C1 segment of cervical spinal cord (tissue), 14 donors: ENCODE measurements at regions not wholly inside any gene's neighbourhood (a gene's known extent, or its start where the extent isn't known, plus 50 kb on each side); places are given as distances from the start of the nearest gene placed in this dataset.
"Not testable (repeated sequence)": the region's sequence is repeated elsewhere in the genome, so short reads cannot be mapped to it uniquely, and the experiment has no call there.

ENCODE experiments used
- DNase-seq, 14 donors: peaks; one replicate each; lab custom pipeline; 2025; lab: John Stamatoyannopoulos, UW

DNA sequence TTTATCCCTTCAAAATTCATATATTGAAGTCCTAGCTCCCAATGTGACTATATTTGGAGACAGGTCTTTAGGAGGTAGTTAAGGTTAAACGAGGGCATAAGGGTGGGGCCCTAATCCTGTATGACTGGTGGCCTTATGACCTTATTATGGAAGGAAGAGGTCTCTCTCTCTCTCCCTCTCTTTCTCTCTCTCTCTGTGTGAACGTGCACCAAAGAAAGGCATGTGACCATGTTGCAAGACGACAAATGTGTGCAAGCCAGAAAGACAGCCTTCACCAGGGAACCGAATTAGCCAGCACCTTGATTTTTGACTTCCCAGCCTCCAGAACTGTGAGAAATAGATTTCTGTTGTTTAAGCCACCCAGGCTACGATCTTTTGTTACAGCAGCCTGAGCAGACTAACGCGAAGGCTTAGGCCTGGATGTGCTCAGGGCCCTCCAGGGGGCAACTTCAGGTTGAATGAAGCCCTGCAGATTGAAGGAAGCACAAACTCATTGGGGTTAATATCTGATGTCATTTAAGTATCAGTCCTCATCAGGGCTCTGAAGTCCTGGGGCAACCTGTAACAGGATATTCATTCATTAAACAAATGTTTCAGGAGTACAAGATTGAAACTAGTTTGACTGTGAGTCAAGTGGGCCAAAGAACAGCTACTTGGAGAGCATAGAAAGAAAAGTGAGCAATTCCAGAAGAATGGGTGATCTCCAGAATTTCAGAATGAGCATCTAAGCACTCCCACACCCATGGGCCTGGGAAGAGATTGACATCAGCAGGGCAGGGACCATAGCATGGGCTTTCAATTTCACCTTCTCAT lies 157.4 kb upstream of the TNFAIP3 start:
- no peak for DNase-seq

- DNase-seq = no peak
These were observed 155.1 kb upstream of the TNFAIP3 start for GRCh38 chr6:137711972-137712371.

- DNase-seq = no peak
These were observed 154.5 kb upstream of the TNFAIP3 start for GRCh38 chr6:137712587-137712986.

GRCh38 chr6:137715589-137716045 lies 151.4 kb upstream of the TNFAIP3 start:
- DNase-seq = no peak

GRCh38 chr6:137717074-137718073 lies 149.7 kb upstream of the TNFAIP3 start:
- no peak for DNase-seq

- DNase-seq = not testable (repeated sequence)
These were observed 148.2 kb upstream of the TNFAIP3 start for GRCh38 chr6:137718903-137719302.

DNA sequence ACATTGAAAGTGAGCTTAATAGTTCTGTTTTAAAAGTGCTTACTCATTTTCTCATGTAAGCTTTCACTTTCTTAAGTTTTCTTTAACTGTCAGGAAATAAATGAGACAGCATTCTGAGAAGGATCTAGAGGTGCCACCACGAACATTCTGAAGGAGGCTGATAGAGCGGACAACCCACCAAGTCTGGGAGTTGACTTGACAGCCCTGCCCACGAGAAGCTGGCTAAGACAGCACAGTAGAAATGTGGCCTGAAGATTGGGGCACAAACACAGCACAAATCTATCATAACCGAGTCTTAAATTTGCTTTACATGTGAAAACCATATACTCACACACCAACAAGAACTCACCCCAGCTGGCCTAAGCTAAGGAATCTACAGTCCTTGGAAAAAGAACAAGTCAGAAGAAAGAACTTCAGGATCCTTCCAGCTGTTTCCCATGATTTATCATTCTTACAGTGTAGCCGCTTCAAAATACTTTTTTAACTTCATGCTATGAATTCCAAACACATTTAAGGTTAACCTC lies 144.2 kb upstream of the TNFAIP3 start:
- no peak for DNase-seq

- no peak for DNase-seq
These were observed 143.6 kb upstream of the TNFAIP3 start for GRCh38 chr6:137723273-137724017.

- no peak for DNase-seq
These were observed 143.0 kb upstream of the TNFAIP3 start for GRCh38 chr6:137724018-137724403.

DNA sequence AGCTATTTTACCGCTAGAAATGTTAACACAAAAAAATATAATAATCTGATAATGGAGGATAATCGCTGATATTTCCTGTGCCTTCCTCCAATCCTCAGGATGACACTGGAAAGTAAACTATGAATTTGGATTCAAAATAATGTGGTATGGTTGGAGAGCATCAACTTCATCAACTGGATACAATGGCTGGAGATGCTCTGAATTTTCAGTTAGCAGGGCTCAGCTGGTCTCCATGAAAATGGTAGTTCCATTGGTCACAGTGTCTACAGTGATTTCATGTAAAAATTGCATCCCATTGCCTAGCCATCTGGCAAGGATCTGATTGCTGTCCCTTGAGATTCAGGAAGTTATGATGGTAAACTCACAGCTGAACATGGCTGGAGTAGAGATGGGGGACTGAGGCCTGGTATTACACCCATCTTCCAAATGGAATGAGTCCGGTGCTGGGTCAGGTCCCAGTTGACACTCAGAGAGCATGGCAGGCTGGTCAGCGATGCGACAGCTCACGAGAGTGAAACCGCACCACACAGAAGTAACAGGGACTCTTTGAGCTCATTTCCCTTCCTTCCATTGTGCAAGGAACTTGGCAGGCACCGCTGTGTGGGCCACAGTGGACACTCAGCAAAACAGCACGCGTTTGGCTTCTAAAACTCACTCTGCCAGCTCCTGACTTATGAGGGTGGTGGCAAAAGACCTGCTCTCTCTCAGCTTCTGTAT lies 142.4 kb upstream of the TNFAIP3 start:
- peak in 1 of 14 donors; percentile 17 for DNase-seq

- DNase-seq = no peak
These were observed 141.1 kb upstream of the TNFAIP3 start for GRCh38 chr6:137725949-137726348.

GRCh38 chr6:137726582-137726981 lies 140.5 kb upstream of the TNFAIP3 start:
- no peak for DNase-seq

DNA sequence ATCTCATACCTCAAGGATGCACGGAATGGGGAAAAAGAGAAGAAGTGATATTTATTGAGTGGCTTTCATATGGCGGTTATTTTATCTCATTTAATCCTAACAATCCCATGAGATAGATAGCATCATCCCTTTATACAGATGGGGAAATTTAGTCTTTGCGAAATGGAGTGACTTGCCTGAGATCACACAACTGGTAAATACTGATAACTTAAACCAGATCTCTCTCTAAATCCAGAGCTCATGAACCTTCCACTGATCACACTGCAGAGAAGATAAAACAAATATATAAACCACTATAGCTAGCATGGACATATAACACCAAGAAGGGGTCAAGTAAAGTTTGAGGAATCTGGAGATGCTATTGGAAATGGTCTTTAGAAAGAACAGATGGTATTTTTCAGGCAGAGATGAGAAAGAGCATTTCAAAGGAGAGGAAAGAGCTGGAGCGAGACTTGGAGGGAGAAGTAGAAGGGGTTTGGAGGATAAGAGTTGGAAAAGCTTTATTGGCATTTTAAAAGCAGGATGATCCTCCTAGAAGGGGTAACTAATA lies 139.8 kb upstream of the TNFAIP3 start:
- DNase-seq = no peak

DNA sequence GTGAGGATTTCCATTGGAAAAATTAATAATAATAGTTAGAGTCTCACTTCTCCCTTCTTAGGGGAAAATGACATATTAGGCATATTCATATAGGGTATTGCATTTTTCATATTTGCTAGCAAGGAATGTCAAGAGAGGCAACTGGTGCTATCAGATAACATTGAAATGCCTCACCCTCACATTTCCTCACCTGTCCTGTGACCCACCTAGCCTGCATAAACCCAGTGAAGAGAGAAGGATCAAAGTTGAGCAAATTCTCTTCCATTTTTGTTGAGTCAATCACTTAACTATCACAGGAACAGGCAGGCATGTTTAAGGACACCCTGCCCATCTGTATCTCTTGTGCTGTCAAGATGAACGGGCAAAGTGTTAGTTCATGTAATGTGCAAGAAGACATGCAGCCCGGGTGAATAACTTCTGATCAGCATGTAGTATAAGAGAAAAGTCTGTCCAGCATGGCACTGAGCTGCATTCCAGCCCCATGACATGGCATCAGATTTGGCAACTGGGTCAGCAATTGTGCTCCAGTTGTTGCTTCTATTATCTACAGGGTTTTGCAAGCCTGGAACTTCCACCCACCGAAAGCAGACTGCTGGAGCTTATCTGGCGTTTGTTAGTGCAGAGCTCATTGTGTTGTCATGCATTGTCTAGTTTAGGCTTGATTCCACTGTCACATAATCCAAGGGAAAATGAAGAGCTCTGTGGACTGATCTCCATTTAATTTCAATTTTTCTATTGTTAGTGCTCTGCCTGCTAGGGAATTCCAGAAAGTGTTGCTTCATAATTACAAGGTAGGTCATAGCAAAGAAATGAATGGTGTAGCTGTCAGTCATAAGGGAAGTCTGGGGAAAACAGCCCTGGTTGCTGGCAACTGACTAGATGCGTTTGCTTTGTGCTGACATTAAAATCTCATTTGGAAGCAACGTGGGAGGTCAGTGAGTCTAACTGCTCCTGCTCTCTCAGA lies 138.4 kb upstream of the TNFAIP3 start:
- no peak for DNase-seq

DNA sequence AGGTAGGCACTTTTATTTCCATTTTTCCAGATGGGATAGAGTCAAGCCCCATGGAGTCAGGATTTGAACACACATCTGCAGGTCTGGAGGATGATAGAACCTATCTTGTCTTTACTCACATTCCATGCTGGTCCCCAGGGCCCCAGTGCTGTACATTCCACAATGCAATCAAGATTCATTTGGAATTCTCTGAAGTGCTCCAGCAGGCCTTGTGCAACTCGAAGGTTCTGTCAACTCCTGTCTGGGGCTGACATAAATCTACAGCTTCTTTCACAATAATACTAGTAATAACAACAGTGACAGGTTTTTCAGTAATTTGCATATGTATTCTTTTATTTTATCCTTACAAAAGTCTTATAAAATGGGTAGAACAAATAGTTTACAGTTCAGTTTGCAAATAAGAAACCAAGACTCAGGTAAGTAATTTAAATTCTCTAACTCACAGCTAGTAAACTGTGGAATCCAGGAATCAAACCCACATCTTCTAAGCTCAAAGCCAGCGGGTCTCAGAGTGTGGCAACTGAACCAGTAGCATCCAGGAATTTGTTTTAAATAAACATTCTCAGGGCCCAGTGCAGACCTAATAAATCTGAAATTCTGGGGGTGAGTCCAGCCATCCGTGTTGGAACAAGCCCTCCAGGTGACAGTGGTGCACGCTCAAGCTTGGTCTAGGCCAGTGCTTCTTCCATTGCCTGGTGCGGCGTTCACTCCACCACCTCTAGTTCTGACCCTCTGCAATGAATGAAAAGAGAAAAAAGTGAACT lies 137.0 kb upstream of the TNFAIP3 start:
- DNase-seq = no peak

- DNase-seq = no peak
These were observed 135.5 kb upstream of the TNFAIP3 start for GRCh38 chr6:137731600-137731959.

DNA sequence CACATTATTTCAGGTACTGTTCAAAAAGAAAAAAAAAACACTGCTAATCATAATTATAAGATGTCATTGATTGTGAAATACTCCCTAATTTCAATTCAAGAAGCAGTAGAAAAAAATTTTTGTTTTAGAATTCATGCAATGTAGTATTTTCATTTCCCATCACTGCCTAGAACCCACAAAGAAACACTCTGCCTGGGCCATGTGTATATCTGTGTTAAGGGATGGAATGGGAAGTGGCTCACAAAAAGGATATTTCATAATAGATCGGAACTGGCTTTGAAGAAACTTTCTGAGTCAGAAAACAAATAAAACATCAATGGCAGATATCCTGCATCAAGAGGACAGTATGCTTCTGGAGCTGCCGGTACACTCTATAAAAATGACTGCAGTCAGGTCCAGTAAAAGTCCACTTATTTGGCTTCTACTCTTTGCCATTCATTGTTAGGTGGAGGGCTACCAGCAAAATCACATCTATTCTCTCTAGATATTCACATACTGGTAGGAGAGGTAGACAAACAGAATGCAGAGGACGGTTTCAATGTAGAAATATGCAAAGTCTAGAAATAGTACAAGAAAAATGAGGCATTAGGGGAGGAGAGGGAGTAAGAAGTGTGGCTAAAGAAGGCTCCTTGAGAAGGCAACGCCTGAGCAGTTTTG lies 135.0 kb upstream of the TNFAIP3 start:
- DNase-seq = no peak

- no peak for DNase-seq
These were observed 133.7 kb upstream of the TNFAIP3 start for GRCh38 chr6:137733372-137733771.
